NCI-H774 (cell line): ENCODE measurements at regions not wholly inside any gene's neighbourhood (a gene's known extent, or its start where the extent isn't known, plus 50 kb on each side); places are given as distances from the start of the nearest gene placed in this dataset.

ENCODE experiments used
- DNase-seq: peaks from one replicate; lab custom pipeline; 2025; lab: John Stamatoyannopoulos, UW

DNA sequence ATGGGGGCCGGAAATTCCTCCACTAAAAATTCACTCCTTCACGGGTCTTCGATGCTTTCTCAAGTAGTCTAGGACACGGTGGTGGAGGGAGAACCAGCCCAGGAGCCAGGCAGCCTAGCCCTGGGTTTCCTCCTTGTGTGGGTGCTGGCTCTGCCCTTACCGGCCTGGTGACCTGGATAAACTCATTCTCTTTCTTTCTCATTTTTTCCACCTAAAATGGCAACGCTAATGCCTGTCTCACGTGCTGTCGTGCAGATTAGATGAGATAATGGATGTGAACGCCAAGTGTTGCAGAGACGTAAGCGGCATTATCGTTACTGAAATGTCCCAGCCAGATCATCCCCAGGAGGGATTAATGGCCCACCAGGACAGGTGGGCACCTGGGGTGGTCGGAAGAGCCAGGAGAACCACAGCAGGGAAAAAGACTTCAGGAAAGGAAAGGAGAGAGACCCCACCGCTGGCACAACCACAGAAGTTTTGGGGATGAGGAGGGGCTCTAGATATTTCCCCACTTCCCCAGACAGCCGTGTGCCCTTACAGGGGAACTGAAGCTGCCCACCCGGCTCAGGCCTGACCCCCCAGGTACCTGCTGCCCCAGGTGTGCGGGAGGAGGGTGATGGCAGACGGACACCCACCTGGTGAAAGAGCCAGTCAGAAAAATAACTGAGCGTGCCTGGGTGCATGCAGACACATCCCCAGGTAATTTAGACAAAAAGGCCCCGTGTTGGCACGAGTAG is 100.8 kb upstream of the ASAP2 start:
- no peak for DNase-seq

DNA sequence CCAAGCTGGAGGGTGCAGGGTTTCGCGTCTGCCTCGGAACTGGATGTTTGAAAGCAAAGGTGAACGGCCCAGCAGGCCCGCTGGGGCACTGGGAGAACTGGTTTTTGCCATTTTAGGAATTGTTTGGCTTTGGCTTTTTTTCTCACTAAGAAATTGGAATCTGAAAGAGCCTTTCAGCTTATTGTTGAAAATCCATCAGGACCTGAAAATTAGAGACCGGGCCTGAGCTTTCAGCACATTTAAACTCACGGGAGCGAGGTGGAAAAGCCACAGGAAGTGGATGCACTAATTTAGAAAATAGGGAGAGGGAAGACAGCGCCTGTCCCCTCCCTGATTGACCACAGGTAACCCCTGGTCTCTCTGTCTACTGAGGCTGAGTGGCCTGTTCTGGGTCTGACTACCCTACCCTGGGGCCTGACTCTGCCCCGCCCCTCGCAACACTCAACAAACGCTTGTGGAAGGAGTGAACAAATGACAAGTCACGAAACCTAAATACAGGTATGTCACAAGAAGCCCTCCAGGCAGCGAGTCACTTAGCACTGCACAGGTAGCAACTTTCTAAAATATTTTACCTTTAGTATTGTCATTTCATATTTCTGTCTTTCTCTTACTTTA is 100.3 kb upstream of the MBOAT2 start:
- no peak for DNase-seq

DNA sequence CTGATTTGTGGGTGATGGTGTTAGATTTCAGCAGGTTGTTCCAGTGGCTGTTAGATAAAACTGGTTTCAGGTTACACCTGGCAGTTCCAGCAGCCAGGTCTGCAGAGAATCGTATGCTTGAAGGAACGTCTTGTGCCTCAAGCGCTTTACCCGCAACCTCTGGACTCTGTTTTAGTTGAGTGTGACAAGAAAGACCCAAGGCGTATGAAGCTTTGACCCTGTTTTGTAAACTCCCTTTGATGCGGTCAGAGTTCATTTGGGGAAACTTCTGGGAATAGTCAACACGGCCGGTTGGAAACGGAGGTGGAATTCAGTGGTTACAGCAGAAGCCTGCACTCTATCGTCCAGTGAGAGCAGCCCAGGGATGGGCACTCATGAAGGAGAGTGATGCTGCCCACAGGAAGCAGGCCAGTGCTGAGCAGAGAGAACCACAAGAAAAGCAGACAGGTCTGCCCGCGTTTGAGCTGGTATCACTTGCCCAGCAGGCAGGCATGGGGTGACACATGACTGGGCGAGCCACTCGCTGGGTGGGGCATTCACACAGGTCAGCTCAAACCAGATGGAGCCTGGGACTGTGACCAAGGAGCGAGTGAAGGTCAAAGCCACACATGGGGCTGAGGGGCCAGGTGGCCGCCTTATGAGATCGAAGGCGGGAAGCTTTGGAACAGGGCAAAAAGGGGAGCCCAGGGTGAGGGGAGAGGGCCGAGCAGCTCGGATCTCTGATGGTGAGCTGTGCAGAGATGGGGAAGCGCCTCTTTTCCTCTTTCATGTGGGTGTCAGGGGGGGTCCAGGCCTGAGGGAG is 99.6 kb upstream of the MBOAT2 start:
- no peak for DNase-seq

DNA sequence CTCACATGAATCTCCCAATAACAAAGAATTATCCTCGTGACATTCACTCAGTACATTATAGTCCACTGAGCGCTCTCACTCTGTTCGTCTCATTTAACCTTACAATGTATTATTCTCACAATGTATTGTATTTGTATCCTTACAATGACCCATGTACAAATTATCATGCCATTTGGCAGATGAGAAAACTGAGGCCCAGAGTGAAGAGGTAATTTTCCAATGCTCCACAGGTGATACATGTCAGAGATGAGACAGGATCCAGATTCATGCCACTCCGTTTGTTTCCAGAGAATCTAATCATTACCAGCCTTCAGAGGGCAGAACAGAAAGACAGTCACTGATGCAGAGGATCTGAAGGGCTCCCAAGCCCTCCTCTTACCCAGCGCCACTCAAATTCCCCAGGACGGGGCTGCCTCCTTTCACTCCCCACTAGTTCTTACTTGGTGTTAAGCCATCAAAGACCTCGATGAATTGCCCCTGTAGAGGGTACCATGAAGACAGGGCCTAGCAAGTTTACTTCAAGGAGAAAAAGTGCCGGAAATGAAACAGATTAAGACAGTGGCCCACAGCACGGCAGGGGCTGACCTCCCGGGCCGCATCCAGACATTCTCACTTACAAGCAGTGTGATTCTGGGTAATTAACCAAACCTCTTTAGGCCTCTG is 98.4 kb upstream of the MBOAT2 start:
- DNase-seq = no peak

DNA sequence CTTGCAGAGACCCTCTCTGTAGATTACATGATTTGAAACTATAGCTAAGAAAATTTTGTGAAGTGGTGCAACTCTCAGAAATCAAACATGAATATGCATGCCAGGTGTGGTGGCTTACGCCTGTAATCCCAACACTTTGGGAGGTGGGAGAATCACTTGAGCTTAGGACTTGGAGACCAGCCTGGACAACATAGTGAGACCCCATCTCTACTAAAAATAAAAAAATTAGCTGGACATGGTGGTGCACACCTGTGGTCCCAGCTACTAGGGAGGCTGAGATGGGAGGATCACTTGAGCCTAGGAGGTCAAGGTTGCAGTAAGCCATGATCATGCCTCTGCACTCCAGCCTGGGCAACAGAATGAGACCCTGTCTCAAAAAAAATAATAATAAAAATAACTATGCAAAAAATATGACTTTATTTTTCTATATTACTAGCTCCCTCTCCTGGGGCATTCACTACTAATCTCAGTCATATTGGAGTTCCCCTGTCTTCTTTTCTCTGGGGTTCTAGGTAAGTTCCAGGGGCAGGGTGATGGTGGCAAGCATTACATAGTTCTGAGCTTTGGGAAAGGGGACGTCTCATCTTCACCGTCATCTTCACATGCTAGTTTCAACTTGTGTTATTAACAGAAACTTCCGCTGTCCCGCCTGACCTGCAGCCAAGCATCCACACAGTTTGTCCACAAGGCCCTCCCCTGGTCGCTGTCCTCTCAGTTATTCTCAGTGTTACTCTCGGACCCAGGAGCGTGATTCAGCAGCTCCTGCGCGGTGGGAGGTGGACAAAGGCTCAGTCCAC is 96.8 kb upstream of the MBOAT2 start:
- no peak for DNase-seq

DNA sequence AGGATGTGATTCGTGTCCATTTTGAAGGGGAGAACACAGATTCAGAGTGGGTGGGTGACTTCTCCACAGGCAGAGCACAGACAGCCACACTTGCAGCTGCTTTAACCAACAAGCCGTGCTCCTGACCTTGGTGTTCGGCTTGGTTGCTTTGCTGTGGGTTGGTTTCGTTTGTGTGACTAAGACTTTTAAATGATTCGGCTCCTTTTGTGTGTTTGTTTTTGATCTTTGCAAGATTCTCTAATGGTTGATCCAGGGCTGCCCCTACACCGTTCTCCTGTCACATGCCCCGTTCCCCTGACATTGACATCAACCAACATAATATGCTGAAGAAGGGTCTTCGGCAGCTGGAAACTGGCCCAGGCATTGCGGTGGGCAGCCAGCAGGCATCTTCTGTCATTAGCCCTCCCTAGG is 95.9 kb upstream of the MBOAT2 start:
- no peak for DNase-seq

DNA sequence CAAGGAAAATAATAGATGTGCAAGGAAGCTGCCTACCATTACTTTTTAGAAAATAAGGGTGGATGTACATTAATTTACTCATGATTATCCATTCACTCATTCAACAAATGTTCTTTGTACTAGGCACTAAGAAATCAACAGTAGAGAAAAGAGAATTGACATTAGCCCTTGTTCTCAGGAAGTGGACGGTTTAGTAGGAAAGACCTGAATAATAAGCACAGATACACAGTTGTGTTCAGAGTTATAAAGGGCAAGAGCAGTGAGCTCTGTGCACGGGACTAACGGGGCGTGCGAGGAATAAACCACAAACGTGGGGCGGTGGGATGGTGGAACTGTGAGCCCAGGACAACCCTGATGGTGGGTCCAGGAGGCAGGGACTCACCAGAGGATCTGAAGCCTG is 94.4 kb upstream of the MBOAT2 start:
- no peak for DNase-seq

DNA sequence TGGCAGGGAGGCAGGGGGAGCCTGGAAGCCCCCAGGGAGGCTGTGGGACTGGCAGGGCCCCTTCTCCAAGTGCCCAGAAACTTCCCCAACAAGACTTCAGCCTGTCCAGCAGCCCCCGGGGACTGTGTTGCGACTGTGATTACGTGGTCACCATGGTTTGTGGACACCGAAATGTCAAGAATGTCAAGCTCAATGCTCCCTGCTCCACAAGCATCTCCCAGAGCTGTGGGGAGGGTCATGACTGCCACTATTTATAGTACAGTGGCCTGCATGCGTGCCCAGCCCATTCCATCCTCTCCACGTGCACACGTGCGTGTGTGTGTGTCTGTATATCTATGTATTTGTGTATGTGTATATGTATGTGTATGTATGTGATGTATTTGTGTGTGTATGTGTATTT is 93.8 kb upstream of the MBOAT2 start:
- DNase-seq = no peak

DNA sequence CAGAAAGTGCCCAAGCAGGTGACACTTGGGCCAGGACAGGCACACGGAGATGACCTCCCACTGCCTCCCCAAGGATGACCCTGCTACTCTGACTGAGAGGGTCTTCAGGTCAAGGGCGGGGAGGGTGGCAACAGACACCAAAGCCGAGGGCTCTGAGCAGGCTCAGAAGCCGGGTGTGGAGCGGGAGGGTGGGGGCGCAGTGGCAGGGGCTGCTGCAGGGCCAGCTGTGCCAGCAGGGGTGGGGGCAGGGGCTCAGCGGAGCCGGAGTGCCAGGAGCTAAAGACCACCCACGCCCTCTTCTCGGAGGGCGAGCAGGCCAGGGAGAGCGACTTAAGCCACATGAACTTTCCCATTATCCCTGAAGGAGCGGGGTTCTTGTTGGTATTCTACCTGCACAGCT is 93.3 kb upstream of the MBOAT2 start:
- no peak for DNase-seq

DNA sequence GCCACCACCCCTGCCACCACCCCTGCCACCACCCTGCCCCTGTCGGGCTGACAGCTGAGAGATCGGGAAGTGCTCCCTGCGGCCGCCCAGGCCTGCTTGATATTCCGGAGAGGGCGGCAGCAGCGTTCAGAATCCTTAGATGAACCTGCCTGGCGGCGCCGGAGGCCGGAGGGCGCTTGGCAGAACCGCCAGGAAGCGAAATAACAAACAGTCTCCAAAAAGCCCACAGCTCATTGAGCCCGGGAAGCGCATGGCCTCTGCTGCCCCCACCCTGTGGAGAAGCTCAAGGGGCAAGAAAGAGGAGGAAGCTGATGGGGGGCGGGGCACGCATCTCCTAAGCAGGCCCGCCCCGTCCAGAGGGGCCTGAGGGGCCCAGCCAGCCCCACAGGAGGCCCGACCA is 92.2 kb upstream of the MBOAT2 start:
- no peak for DNase-seq

DNA sequence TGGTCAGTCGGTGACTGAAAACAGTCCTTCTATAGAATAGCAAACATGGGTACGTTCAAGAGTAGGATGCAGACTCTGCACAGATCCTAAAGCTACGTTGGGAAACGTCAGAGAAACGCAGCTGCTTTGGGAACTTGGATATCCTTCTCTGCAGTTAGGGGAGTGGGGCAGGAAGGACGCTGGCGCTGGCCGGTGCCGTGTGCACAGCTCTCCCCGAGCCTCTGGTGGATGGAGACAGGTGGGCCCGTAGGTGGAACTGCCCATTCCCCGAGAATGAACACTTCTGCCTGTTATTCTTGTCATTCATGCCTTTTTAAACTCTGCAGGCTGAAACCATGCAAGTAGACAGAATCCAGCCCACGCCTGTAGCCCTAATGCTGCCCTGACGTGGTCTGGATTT is 91.7 kb upstream of the MBOAT2 start:
- no peak for DNase-seq

DNA sequence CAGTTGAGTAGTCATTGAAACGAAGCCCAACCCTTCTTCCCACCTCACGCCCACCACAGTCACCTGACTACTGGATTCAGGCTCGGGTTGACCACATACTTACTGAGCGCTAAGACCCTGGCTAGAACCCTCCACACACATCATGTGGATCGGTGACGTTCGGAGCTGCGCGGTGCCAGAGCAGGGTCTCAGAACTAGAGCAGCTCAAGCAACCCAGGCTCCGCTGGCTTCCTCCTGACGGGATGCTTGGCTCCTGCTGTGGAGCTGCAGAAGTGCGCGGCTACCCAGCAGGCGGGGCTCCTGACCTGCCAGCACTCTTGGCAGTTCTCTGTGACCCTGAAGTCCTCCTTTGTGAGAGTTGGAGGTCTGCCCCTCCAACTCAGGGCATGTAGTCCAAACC is 90.6 kb upstream of the MBOAT2 start:
- DNase-seq = no peak

DNA sequence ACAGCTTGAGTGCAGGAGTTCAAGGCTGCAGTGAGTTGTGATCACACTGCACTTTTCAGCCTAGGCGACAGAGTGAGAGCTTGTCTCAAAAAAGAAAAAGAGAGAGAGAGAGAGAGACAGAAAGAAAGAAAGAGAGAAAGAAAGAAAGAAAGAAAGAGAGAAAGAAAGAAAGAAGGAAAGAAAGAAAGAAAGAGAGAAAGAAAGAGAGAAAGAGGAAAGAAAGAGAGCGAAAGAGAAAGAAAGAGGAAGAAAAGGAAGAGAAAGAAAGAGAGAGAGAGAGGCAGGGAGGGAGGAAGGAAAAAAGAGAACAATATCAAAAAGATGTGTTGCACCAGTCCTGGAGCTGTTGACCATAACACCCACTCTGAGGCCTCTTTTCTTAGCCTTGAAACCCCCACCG is 89.8 kb upstream of the MBOAT2 start:
- no peak for DNase-seq

DNA sequence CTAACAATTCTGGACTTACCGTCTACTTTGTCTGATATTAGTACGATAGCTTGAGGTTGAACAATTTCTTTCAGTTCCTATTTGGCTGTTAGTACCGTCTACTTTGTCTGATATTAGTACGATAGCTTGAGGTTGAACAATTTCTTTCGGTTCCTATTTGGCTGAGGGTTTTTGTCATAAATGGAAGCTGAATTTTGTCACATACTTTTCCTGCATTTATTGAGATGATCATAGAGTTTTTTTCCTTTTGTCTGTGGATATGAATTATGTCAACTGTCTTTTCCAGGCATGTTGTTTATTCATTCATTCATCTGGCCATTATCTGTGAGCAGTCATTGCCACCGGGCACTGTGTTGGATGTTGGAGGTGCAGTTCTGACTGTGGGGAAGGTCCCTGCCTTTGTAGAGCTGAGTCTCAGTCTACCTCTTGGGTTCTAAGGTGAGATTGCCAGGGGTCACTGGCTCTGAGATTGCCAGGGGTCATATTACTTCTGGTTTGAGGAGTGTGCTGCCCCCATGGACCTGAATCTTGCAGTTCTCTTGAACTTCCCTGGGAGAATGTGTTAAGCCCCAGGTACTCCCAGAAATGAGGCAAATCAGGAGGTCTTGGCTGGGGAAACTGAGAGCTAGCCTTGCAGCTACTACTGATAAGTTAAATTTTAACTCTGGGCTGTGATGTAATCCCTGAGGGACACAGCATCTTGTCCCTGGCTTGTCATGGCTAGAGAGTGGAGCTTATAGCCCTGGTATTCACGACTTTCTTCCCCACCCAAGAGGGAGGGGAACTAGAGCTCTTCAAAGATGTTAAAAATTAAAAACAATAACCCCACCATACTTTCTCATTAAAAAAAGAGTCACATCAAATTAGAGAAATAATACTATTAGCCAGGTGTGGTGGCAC is 89.1 kb upstream of the MBOAT2 start:
- DNase-seq = no peak

DNA sequence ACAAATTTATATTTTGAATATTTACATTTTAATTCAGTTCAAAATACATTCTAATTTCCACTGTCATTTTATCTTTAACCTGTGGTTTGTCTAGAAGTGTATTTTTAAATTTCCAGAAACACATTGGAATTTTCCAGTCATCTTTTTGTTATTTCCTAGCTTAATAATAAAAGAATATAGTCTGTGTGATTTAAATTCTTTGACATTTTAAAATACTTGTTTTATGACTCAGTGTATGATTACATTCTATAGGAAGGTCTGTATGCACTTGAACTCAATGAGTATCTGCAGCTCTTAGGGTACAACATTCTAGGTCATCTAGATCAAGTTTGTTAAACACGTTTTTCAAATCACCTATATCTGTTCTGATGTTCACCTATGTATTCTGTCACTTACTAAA is 88.3 kb upstream of the MBOAT2 start:
- no peak for DNase-seq

DNA sequence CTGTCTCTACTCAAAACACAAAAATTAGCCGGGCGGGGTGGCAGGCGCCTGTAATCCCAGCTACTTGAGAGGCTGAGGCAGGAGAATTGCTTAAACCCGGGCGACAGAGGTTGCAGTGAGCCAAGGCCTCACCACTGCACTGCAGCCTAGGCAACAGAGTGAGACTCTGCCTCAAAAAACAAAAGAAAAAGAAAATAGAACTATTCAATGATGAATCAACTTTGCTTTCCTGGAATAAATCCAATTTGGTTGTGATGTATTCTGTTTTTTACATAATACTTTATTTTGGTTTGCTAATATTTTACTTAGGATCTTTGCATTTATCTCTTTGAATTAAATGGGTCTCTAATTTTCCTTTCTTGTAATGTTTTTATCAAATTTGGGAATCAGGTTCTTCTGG is 86.3 kb upstream of the MBOAT2 start:
- no peak for DNase-seq

DNA sequence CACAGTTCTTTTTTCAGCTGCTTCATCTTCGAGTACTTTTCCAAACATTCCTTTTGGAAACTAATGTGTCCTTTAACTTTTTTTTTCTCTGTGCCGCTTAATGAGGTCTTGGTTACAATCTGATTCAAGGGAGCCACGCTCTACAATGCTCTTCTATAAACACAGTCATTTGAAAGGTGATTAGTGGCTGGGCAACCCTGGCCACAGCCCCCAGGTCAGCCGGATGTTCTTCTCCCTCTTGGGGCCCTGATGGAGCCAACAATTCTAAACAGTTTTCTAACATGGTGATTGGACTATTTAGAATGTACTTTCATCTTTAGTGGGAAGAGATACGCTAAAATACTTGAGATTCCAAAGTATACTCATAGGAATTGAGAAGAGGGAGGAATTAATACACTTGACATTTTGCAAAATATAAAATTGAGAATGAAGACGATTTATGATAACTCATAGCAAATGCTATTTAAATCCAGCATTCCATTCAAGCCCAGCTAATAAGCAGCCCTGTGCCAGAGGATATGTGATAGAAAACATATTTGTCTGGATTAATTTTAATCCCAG is 83.7 kb upstream of the MBOAT2 start:
- DNase-seq = no peak

DNA sequence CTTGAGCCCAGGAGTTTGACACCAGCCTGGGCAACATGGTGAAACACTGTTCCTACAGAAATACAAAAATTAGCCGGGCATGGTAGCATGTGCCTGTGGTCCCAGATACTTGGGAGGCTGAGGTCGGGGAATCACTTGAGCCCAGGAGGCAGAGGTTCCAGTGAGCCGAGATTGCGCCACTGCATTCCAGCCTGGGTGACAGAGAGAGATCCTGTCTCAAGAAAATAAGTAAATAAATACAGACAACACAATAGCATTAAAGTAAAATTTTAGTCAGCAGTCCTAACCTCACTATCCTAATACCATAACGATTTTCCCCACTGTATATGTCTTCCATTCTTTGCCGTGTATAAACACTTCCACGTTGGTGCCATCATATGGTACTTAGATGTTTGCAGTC is 83.0 kb upstream of the MBOAT2 start:
- DNase-seq = no peak

DNA sequence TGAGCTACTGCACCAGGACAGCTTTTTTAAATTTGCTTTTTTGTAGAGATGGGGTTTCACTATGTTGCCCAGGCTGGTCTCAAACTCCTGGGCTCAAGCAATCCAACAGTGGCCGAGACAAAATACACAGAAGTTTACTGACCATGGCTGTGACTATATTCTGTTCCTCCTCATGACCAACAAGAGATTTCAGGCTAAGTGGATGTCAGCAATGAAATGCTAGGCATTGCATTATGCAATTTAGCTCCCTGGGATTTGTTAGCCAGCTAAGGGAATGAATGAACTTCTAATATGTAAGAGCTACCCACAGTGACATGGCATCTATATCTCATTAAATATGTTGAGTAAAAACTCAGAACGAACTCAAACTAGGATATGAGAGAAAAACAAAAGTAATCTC is 81.9 kb upstream of the MBOAT2 start:
- no peak for DNase-seq

DNA sequence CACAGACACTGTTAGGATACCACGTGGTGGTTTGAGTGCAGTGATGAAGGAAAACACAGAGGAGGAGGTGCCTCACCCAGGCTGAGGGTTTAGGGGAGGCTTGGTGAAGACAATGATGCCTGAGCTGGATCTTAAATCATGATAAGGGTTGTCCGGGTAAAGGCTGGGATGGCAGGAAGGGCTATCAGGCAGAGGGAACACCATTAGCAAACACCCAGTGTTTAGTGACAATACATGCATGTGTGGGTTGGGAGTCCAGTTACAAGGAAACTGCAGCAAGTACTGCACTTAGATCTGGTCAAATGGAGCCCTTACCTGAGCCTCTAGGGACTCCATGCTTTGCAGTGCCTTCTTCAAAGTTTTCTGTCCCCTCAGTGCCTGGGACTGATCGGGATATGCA is 79.8 kb upstream of the MBOAT2 start:
- DNase-seq = no peak

DNA sequence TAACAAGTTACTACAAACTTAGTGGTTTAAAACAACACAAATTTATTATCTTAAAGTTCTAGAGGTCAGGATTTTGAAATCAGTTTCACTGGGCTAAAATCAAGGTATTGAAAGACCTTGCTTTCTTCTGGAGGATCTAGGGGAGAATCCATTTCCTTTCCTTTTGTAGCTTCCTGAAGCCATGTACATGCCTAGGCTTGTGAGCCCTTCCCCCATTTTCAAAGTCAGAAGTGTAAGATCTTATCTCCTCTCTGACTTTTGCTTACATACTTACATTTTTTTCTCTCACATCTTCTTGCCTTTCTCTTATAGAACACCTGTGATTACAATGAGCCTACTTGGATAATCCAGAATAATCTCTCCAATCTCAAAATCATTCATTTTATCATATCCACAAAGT is 78.7 kb upstream of the MBOAT2 start:
- no peak for DNase-seq
